Chondrocyte (in vitro differentiated cells): ENCODE measurements at regions not wholly inside any gene's neighbourhood (a gene's known extent, or its start where the extent isn't known, plus 50 kb on each side); places are given as distances from the start of the nearest gene placed in this dataset.

Experiments
- DNase-seq: peaks from one replicate; pipeline ENCODE4 v3.0.0; 2021; ENCODE audit warnings: mixed read lengths, low spot score
- H3K27ac Mint-ChIP-seq: one replicate; pipeline ENCODE4 v1.8.0; 2021; ENCODE audit warnings: mild to moderate bottlenecking, moderate library complexity, mixed read lengths; ENCODE audit not compliant: unreplicated experiment
- H3K27me3 Mint-ChIP-seq: 2 replicates; pipeline ENCODE4 v1.8.0; 2021; ENCODE audit warnings: low read depth, mixed read lengths
- H3K36me3 Mint-ChIP-seq: 2 replicates; pipeline ENCODE4 v1.8.0; 2021; ENCODE audit warnings: low read depth, mixed read lengths
- H3K4me1 Mint-ChIP-seq: 2 replicates; pipeline ENCODE4 v1.8.0; 2021; ENCODE audit warnings: low read depth, mild to moderate bottlenecking, mixed read lengths
- H3K4me3 Mint-ChIP-seq: one replicate; pipeline ENCODE4 v1.8.0; 2021; ENCODE audit warnings: mild to moderate bottlenecking, moderate library complexity, mixed read lengths; ENCODE audit not compliant: unreplicated experiment
- H3K9me3 Mint-ChIP-seq: 2 replicates; pipeline ENCODE4 v1.8.0; 2021; ENCODE audit warnings: low read depth, mixed read lengths
- CTCF ChIP-seq: fragments of 200-600 bp; sonication (generic); IDR thresholded peaks from 2 replicates; pipeline ENCODE4 v1.5.0; 2021; ENCODE audit warnings: antibody characterized with exemption, mild to moderate bottlenecking, moderate library complexity

- TF ChIP-seq CTCF: no peak
- H3K4me1 Mint-ChIP-seq: no peaks in the 10 kb centered on the region
- no peak for DNase-seq
- H3K27me3 Mint-ChIP-seq: peaks cover 11% of the 10 kb centered on the region
- H3K36me3 Mint-ChIP-seq: no peaks in the 10 kb centered on the region
- H3K4me3 Mint-ChIP-seq: no peak overlapping the region
- no peaks in the 10 kb centered on the region for H3K9me3 Mint-ChIP-seq
- no peak overlapping the region for H3K27ac Mint-ChIP-seq
Observed at GRCh38 chr2:108067820-108068405, 81.6 kb downstream of the SLC5A7 start.

- Mint-ChIP-seq H3K36me3 (no peaks in the 10 kb centered on the region), H3K27ac (no peak overlapping the region), H3K4me1 (no peaks in the 10 kb centered on the region), H3K9me3 (no peaks in the 10 kb centered on the region), H3K27me3 (peaks cover 21% of the 10 kb centered on the region), H3K4me3 (no peak overlapping the region)
- no peak for TF ChIP-seq CTCF
- DNase-seq: no peak
Observed at GRCh38 chr2:108069515-108070310, 83.4 kb downstream of the SLC5A7 start.

- no peaks in the 10 kb centered on the region for H3K36me3 Mint-ChIP-seq
- H3K4me3 Mint-ChIP-seq: no peak overlapping the region
- no peak overlapping the region for H3K27ac Mint-ChIP-seq
- no peak for DNase-seq
- H3K9me3 Mint-ChIP-seq: peaks cover 2% of the 10 kb centered on the region
- no peak for TF ChIP-seq CTCF
- no peaks in the 10 kb centered on the region for H3K4me1 Mint-ChIP-seq
- peaks cover 24% of the 10 kb centered on the region for H3K27me3 Mint-ChIP-seq
Observed at GRCh38 chr2:108073415-108074072, 87.2 kb downstream of the SLC5A7 start.

DNA sequence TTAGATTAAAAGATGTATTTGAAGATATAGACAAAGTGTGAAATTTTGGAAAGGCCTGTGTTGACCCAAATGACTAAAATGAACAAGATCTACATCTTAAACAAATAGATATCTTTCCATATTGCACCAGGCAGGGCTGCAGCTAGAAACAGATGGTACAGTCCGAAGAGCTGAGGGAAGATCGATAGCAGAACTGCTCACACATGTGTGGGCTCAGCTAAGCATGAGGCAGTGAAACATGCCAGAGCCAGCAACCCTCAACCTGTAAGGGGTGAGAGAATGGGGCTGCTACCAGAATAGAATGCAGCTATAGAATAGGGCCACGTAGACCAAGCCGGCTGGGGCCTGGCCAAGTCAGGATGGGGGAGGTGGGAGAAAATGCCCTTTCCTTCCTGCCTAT lies 87.8 kb downstream of the SLC5A7 start:
- H3K27ac Mint-ChIP-seq: no peak overlapping the region
- no peak for DNase-seq
- H3K4me3 Mint-ChIP-seq: no peak overlapping the region
- H3K9me3 Mint-ChIP-seq: peaks cover 2% of the 10 kb centered on the region
- H3K4me1 Mint-ChIP-seq: no peaks in the 10 kb centered on the region
- TF ChIP-seq CTCF: no peak
- H3K36me3 Mint-ChIP-seq: no peaks in the 10 kb centered on the region
- H3K27me3 Mint-ChIP-seq: peaks cover 24% of the 10 kb centered on the region

DNA sequence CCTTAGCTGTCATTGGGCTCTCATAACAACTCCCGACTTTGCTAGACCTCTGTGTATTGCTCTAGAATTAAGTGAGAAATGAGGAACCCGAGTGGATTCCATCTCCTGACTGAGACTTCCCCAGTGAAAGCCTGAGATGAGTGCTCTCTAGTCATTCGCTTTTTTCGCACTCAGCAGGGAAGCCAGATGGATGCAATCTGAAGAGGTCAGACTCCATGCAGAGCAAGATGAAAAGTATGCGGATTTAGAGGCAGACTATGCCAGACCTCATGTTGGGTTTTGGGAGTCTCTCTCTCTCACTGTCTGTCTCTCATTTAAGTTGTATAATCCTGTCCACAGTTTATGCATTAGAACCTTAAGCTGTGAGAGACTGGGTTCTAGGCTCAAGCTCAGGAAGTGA lies 88.6 kb downstream of the SLC5A7 start:
- Mint-ChIP-seq H3K4me3 (no peak overlapping the region), H3K36me3 (no peaks in the 10 kb centered on the region), H3K4me1 (no peaks in the 10 kb centered on the region), H3K9me3 (peaks cover 2% of the 10 kb centered on the region), H3K27ac (no peak overlapping the region), H3K27me3 (peaks cover 29% of the 10 kb centered on the region)
- no peak for DNase-seq
- TF ChIP-seq CTCF: no peak
